ENCODE measurements at regions not wholly inside any gene's neighbourhood (a gene's known extent, or its start where the extent isn't known, plus 50 kb on each side); places are given as distances from the start of the nearest gene placed in this dataset.

GRCh38 chr5:12636209-12636608, 732.0 kb upstream of the CTNND2 start:
- TF ChIP-seq ZNF274 (IDR thresholded peaks at IDR 0.05; ENCODE audit: low read depth, low read length), result no peak
- TF ChIP-seq YY1 (IDR thresholded peaks at IDR 0.05; ENCODE audit: insufficient read depth, insufficient read length), result no peak

Data from NT2/D1 (cell line).